GM19452 (cell line): ENCODE measurements at regions not wholly inside any gene's neighbourhood (a gene's known extent, or its start where the extent isn't known, plus 50 kb on each side); places are given as distances from the start of the nearest gene placed in this dataset.
"Not testable (repeated sequence)": the region's sequence is repeated elsewhere in the genome, so short reads cannot be mapped to it uniquely, and the experiment has no call there.

Experiments
- ATAC-seq: cut with Tn5 transposase; IDR thresholded peaks from one replicate; pipeline ENCODE4 v1.9.1; 2021; ENCODE audit not compliant: unreplicated experiment

DNA sequence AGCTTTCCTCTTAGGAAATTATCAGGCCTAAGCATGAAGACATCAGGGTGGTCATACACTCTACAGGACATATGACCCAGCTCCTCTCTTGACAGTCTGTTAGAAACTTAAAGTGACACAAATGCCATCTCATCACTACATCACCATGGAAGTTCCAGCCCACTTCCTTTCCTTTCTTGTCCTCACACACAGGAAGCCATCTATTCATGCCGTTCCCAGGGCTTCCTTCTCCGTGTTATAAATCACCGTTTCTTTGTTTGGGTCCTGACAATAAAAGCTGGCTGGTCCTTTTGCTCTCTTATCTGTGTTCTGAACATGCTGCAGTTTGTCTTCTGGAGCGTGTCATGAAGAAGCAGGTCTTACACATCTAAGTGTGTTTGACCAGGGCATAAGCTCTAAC lies 692.1 kb upstream of the CELF4 start:
- ATAC-seq, result no peak

DNA sequence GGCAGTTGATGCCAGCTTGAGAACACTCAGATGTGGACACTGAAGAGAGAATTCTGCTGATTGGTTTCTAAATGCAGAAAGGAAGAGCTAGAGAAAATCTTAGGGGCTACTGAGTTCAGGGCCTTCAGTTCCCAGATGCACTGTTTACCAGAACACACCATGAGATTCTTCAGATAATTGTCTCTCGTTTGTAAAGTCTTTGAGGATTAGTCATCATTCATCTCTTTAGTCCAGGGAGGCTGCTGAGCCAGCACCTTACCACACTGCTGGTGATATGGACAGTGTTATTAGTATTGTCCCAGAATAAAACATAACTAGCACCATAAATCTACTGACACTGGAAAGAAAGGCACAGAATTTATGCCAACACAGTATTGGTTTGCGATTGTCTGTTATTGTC lies 690.8 kb upstream of the CELF4 start:
- no peak for ATAC-seq

DNA sequence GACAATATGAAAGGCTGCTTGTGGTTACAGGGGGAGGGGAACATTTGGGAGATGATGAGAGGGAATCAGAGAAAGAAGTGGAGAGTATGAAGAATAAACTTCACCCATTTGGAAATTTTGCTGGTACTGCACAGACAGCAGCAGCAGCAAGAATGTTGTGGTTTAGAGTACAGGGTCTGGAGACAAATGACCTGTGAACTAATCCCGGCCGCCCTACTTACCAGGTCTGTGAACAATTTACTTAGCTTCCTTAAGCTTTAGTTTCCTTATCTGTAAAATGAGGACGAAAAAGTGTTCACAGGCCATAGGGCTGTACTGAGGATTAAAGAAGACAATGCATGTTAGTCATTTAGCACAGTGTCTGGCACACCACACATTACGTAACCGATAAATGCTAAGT lies 685.4 kb upstream of the CELF4 start:
- ATAC-seq, result no peak

DNA sequence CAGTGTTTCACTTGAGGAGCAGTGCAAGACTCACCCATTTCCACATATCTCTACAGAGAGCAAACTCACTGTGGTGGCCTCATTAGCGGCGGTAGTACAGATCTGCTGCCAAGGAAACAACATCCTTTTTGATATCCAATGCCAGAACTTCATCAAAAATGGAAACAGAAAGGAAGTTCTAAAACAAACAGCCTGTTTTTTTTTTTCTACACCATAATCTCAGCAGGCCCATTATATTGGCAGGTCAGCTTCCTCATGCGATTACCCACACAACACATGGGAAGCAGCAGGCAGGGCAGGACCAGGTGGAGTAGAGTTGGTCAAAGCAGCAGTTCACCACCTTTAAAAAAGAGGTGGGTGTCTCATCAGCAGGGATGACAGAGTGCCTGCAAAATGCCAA lies 678.9 kb upstream of the CELF4 start:
- ATAC-seq, result no peak

DNA sequence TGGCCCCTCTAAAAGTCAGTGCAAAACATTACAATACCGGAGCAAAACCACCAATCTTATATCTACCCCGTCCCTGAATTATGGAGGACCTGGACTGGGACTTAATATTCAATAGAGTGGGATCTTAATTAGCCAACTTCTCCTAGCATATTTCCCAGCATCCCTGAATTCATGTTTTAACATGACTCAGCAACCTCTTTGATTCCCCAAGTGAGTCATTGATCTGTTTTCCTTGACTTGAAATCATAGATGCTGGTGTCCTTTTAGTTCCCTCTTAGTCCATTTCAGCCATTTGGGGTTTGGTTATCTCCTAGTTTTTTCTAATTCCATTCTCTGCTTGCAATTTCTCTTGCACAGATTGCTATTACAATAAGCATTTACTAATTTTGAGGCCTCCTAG lies 677.7 kb upstream of the CELF4 start:
- ATAC-seq, result no peak

DNA sequence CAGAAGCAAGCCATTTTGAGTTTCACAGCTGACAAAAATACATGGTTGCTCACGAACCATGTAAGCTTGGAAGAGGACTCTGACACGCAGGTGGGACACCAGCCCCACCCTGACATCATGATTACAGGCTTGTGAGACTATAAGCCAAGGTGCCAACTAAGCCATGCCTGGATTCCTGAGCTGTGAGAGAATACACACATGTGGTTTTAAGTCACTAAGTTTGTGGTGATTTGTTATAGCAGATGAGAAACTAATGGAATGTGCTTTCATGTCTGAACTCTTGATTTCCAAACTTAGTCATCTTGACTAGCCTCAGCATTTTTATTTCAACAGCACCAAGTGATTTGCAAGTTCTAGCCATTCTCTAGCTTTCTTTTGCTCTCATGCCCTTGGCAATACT lies 676.1 kb upstream of the CELF4 start:
- no peak for ATAC-seq

DNA sequence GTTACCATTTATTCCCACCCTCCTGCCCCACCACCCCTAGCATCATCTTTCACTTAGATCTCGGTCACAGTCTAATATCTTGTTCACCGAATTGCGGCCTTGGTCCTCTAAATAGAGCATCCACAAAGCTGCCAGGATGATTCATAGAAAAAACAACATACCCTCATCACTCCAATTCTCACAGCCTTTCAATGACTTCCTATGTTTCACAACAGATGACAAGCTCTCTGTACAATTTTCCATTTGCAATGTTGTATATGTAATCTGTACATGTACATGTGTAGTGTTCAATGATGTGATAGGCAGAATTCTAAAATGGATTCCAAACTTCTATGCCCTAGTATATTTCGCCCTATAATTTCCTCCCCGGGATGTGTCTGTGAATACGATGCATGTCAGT lies 675.6 kb upstream of the CELF4 start:
- ATAC-seq, result no peak

DNA sequence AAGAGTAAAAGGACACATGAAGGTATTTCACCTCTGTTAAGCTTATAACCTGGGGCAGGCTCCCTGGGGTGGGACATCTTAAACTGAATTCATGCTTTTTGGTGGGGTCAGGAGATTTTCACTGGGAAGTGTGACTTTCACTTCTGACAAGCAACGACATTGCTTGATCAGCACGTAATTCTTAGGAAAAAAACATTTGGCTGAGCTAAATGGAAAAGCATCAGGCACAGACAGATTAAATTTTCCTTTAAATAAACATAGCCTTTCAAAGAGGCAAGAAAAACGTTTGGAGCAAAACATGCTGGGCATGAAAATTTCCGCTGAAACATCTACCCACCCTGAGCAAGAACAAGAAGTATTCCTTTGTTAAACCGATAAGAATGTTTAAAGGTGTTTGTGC lies 674.0 kb upstream of the CELF4 start:
- ATAC-seq, result no peak

DNA sequence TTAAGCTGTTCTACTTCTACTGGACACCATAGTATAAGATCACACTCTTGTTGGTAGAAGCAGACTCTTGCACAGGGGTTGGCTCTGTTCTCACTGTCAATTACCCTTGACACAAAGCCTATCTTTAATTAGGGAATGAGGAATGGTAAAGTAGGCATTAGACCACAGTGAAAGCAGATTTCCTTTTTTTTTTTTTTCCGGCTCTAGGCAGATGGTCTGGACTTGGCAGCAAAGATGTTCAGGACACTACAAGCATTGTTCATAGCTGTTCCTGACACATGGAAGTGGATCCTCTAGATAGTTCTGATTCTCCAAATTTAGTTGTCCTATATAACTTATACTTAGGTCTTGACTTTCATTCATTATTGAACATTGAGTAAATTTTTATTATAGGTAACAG lies 672.2 kb upstream of the CELF4 start:
- ATAC-seq, result no peak

DNA sequence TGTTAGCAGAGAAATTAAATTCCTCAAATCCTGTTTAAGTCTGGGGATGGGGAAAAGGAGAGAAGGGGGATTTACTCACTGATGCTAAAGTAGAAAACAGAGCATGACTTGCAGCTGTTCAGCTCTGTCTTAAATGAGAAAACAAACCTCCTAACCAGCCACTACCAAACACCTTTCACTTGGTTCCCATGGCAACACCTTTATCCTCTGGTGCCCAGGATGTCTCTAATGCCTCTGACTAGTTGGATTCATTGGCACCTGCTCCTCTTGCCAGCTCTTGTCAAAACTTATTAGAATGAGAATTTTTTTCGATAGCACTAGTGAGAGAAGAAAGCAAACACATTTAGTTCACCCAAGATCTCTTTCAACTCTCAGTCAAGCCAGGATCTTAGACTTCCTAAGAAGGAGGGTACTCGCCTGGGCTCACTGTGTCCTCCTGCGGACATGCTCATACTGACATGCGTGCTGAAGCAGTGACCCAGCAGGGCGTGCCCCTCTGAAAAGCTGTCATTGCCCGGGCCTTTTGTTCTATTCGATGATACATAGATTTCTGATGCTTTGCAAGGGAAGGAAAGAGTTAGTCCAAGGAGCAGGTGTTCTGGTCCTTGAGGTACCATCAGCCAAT lies 656.0 kb upstream of the CELF4 start:
- no peak for ATAC-seq

DNA sequence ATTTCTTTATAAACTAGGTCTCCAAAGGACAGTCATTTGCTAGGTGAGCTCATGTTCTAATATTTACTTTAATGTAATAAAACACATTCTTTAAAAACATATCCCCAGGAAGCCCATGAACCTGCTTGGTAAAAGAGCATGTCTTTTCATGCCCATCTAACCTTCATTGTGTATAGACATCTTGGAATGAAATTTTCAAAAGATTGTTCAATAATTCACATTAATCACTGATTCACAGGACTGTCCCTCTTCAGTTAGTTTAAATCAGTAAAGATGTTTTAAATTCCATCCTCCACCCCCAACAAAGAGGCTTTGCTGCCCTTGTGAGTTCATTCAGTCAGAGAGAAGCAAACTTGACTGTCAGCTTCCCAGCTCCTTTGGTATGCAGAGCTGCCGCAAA lies 633.4 kb upstream of the CELF4 start:
- ATAC-seq, result no peak

DNA sequence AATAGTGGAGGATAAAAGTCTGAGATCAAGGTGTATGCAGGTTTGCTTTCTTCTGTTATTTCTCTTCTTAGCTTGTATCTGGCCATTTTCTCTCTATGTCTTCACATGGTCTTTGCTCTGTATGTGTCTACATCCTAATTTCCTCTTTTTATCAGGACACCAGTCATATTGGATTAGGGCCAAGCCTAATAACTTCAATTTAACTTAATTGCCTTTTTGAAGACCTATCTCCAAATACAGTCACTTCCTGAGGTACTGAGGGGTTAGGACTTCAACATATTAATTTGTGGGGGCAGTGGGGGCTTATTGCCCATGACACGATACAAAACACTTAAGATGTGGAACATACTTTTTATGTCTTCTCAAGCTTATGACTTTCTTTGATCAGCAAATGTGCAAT lies 632.9 kb upstream of the CELF4 start:
- ATAC-seq, result no peak

DNA sequence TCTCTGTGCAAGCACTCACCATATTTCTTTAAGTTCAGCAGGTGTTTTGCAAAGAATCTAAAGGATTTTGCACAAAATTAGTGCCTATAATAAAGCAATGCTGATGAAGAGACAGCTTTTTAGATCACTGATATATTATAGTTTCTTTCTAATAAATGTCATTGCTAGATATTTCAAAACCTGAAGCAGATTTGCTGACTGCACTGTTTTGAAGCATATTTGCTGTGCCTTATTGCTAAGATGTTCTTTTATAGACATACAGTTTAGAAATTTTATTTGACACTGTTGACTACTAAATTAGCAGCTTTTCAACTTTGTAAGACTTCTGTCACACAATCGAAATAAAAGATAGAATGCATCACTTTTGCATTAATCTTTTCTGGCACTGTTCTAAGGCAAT lies 620.9 kb upstream of the CELF4 start:
- ATAC-seq, result no peak

DNA sequence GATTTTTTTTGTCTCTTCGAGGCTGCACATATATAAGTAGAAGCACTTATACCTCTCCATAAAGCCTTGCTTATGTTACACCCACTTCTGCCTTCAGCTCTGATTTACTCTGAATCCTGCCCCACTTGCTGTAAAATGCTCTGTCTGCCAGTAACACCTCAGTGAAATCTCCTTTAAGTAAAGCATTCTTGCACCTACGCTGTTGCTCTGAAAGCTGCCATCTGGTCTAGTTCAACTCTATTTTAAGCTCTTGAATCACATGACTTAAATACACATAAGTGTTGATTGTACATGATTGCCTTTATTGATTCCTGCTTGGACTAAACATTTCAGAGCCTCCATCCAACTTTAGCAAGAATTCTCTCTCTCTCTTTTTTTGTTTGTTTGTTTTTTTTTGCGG lies 609.0 kb upstream of the CELF4 start:
- ATAC-seq, result no peak

DNA sequence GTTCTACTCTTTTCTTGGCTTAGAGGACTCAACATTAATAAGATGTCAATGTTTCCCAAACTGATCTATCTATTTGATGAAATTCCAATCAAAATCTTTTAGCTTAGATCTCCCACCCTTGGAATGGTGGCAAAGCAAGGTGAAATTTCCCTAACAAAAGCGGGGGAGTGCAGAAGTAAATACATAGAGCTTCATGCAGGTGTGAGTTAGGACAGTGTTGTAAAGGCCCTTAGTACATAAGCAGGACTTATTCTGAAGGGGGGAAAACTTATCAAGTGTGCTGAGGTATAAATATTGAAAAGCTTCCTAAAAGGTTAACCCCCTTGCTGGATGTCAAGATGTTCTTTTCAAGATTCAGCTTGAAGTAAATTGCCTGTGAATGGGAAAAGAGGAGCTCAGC lies 608.6 kb upstream of the CELF4 start:
- no peak for ATAC-seq

DNA sequence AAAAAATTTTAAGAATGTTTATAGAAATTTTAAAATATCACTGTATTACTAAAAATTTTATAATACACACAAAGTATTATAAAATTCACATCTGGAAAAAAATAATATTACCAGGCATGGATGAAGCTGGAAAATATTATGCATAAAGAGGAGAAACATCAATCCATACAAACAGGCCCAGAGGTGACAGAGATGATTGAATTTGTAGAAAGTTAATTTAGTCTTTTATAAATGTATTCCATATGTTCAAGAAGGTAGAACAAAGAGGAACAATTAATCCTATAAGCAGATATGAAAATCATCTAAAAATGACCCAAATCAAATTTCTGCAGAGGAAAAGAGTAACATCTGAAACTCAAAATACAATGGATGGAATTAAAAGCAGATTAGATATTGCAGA lies 605.2 kb upstream of the CELF4 start:
- no peak for ATAC-seq

DNA sequence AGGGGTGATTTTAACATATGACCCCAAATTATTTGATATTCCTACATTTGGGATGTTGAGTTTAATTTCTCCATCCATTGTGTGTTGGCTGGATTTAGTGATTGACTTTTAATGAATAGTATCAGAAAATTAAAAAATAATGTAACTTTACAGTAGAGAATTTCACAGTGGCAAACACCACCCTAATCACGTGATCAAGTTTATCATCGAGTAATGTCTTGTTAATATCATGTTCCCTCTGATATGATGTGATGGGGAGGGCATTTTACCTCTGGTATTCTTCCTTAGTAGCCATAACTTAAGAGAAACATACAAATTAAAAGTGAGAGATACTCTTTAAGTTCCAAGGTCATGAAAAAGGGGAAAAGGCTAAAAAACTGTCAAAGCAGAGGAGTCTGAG lies 602.0 kb upstream of the CELF4 start:
- ATAC-seq, result no peak

DNA sequence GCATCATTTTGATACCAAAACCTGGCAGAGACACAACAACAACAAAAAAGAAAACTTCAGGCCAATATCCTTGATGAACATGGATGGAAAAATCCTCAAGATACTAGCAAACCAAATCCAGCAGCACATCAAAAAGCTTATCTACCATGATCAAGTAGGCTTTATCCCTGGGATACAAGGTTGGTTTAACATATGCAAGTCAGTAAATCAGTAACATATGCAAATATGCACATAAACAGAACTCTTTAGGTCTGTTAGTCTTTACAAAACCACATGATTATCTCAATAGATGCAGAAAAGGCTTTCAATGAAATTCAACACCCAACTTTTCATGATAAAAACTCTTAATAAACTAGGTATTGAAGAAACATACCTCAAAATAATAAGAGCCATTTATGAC lies 587.5 kb upstream of the CELF4 start:
- not testable (repeated sequence) for ATAC-seq

DNA sequence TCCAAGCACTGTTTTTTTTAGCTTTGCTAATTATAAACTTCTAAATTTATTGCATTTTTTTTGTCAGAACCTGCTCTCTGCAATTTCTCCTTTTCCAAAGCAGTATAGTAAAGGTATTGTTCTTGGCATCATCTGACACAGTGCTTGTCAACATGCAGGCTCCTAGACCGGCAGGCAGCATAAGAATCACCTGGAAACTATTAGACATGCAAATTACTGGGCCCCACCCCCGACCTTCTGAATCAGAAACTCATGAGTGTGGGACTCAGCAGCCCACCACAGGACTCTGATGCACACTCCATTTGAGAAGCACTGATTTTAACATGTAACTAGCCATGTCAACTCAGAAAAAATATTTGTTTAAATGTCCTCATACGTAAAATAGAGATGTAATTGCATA lies 551.1 kb upstream of the CELF4 start:
- no peak for ATAC-seq

DNA sequence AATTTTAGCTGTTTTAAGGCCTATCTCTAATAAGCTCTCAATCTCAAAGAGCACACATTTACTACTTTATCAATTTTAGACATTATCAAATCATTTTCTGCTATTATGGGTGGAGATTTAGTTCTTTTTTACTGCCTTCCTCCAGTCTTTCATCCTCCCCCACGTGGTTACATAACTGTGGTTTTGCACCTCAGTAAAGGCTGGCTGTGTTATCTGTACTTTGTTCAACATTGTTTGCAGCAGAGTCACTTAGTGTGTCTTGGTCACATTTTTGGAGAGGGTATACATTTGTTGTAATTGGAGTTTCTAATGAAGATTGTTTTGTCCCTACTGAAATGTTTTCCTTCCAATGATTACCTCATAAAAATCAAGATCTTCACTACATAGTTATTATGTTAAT lies 549.6 kb upstream of the CELF4 start:
- ATAC-seq, result no peak

DNA sequence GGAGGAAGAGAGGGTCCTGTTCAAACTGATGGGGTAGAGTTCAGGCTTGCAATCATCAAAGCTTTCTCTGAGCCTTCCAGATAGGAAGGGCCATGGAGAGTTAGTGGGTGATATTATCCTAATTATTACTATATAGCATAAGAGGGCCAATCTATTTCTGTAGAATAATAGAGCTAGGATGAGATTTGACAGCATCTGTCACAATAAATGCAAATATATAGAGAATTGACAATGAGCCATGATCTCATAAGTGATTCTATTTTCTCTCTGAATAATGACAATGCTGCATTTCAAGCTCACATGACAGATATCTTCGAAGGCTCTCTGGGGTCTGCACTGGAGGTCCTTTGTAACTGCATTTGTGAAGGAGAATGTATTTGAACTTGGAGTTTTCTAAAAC lies 521.9 kb upstream of the CELF4 start:
- ATAC-seq, result no peak

DNA sequence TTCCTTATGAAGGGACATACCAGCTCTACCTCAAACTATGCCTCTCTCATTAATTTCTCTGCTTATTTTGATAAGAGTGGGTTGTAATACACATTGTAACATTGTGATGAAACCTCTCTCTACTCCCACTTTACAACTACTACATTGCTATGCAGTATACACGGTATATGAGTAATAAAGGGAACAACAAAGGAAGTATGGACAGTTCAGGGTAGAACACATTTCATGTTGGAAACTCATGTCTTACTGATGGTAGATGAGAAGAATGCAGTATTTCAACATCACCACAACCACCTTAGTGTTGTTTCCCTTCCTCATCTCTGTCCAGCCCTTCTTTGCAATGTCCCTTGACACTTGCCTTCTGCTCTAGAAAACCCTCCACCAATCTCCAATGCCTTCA lies 515.9 kb upstream of the CELF4 start:
- ATAC-seq, result no peak

DNA sequence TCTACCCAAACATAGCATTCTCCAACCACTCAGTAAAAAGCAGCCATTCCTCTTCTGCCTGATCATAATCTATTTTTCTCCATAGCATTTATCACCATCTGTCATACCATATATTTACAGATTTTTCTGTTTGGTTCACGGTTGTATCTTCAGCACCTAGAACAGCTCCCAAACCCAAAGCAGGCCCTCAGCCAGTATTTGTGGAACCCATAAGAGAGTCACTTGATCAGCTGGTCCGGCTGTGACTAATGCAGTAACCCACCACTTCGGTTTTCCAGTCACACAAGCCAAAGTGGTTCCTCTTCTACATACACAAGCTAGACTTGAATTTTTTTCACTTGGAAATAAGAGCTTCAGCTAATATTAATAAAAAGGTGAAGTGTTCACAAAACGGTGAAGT lies 511.6 kb upstream of the CELF4 start:
- ATAC-seq, result no peak
